Spleen (tissue), 7 donors: ENCODE measurements at regions not wholly inside any gene's neighbourhood (a gene's known extent, or its start where the extent isn't known, plus 50 kb on each side); places are given as distances from the start of the nearest gene placed in this dataset.

Source experiments
- CTCF ChIP-seq, 11 experiments: fragments of 200-600 bp in 7 of 11; fragments of 450-650 bp in 4 of 11; sonication (generic) in 4 of 11; IDR thresholded peaks in 8 of 11; conservative IDR thresholded peaks in 3 of 11; 1 replicate in 7 of 11; 2 replicates in 4 of 11; pipeline versions ENCODE4 v1.4.0 to v1.8.0; 2016 to 2021; ENCODE audit warnings: antibody characterized with exemption in 11 of 11, inconsistent platforms in 4 of 11, mild to moderate bottlenecking in 1 of 11
- POLR2A ChIP-seq, 3 donors: fragments of 450-650 bp; IDR thresholded peaks; one replicate each; pipeline ENCODE4 v1.5.1; 2017; ENCODE audit warnings: antibody characterized with exemption in 3 of 3, mild to moderate bottlenecking in 1 of 3
- POLR2AphosphoS5 ChIP-seq, 3 donors: sonication (generic); formaldehyde crosslinking; IDR thresholded peaks; one replicate each; pipeline ENCODE4 v1.5.1; 2017; ENCODE audit warnings: antibody characterized with exemption in 3 of 3
- donor health status: DM: no; HTN: no; CAD: no; lungs with moderate emphysema.
- donor health status: DM: no; HTN: no; CAD: no.
- donor health status: DM: no; HTN: no; CAD: no.

GRCh38 chr2:60252581-60253150 is 300.8 kb downstream of the BCL11A start:
- no peak for TF ChIP-seq CTCF (IDR thresholded peaks at IDR 0.05 in 8 of 11, conservative IDR thresholded peaks at IDR 0.05 in 3 of 11)
- no peak for TF ChIP-seq POLR2A (IDR thresholded peaks at IDR 0.05)
- TF ChIP-seq POLR2AphosphoS5 (IDR thresholded peaks at IDR 0.05), result no peak
